ENCODE measurements at regions not wholly inside any gene's neighbourhood (a gene's known extent, or its start where the extent isn't known, plus 50 kb on each side); places are given as distances from the start of the nearest gene placed in this dataset.

- ChIA-PET CTCF (no interaction called here), POLR2A (no interaction called here)
- no peaks in the 10 kb centered on the region for H3K36me3 ChIP-seq (ENCODE audit: control insufficient read depth, insufficient read depth, low read length)
- DNase-seq (ENCODE audit: low read depth, low spot score) (no peak), ATAC-seq (no peak)
- intact Hi-C loops (cut with micrococcal nuclease; ENCODE audit: unreplicated experiment), result no loop called here
- H3K4me3 ChIP-seq (ENCODE audit: low read depth in 2 of 2, low read length in 2 of 2), result no peak overlapping the region
- no TSS peak for BruUV-seq (replicated peaks)
- no peak for TF ChIP-seq POLR2AphosphoS5 (IDR thresholded peaks at IDR 0.05; ENCODE audit: low read depth, low read length)
- no peak for TF ChIP-seq SIN3A (IDR thresholded peaks at IDR 0.05; ENCODE audit: borderline replicate concordance, insufficient read depth, low read depth, low read length)
- no peak for TF ChIP-seq TCF7L2 (IDR thresholded peaks at IDR 0.05; ENCODE audit: low read depth, low read length)
- TF ChIP-seq CTCF (IDR thresholded peaks at IDR 0.05), result no peak
- TF ChIP-seq REST (IDR thresholded peaks at IDR 0.05; ENCODE audit: insufficient read depth in 1 of 2, low read depth in 2 of 2, low read length in 1 of 2), result no peak
- H3K9me3 ChIP-seq (ENCODE audit: control insufficient read depth, insufficient read depth, low read depth, low read length), result no peaks in the 10 kb centered on the region
- in situ Hi-C loops (cut with HindIII; ENCODE audit: low pct_unique_long_range_greater_than_20kb, low sequenced_read_pairs), result no loop called here
- no peaks in the 10 kb centered on the region for H3K27me3 ChIP-seq (ENCODE audit: control insufficient read depth, insufficient read depth, low read length)
- no peaks in the 10 kb centered on the region for H3K4me1 ChIP-seq (ENCODE audit: control insufficient read depth, insufficient read depth, low read length)
- H3K27ac ChIP-seq (ENCODE audit: low read length), result no peak overlapping the region
Observed at GRCh38 chr1:173333581-173333980, 126.5 kb upstream of the TNFSF4 start.

- POLR2A ChIA-PET, result no interaction called here
- intact Hi-C loops (cut with micrococcal nuclease; ENCODE audit: unreplicated experiment), result no loop called here
Observed at GRCh38 chr1:173337126-173337525, 130.0 kb upstream of the TNFSF4 start.

More at GRCh38 chr1:173337126-173337525, 130.0 kb upstream of the TNFSF4 start:
- DNase-seq (ENCODE audit: low read depth, low spot score) (no peak), ATAC-seq (no peak)
- Histone ChIP-seq H3K27me3 (ENCODE audit: control insufficient read depth, insufficient read depth, low read length) (no peaks in the 10 kb centered on the region), H3K36me3 (ENCODE audit: control insufficient read depth, insufficient read depth, low read length) (no peaks in the 10 kb centered on the region), H3K9me3 (ENCODE audit: control insufficient read depth, insufficient read depth, low read depth, low read length) (no peaks in the 10 kb centered on the region), H3K4me3 (ENCODE audit: low read depth in 2 of 2, low read length in 2 of 2) (no peak overlapping the region), H3K4me1 (ENCODE audit: control insufficient read depth, insufficient read depth, low read length) (no peaks in the 10 kb centered on the region), H3K27ac (ENCODE audit: low read length) (no peak overlapping the region)
- CTCF ChIA-PET, result no interaction called here
- in situ Hi-C loops (cut with HindIII; ENCODE audit: low pct_unique_long_range_greater_than_20kb, low sequenced_read_pairs), result no loop called here
- TF ChIP-seq POLR2AphosphoS5 (IDR thresholded peaks at IDR 0.05; ENCODE audit: low read depth, low read length) (no peak), TCF7L2 (IDR thresholded peaks at IDR 0.05; ENCODE audit: low read depth, low read length) (no peak), SIN3A (IDR thresholded peaks at IDR 0.05; ENCODE audit: borderline replicate concordance, insufficient read depth, low read depth, low read length) (no peak), CTCF (IDR thresholded peaks at IDR 0.05) (no peak), REST (IDR thresholded peaks at IDR 0.05; ENCODE audit: insufficient read depth in 1 of 2, low read depth in 2 of 2, low read length in 1 of 2) (no peak)
- BruUV-seq (replicated peaks), result no TSS peak
